GM12865 (cell line): ENCODE measurements at regions not wholly inside any gene's neighbourhood (a gene's known extent, or its start where the extent isn't known, plus 50 kb on each side); places are given as distances from the start of the nearest gene placed in this dataset.

Source experiments
- DNase-seq: peaks from one replicate; pipeline ENCODE4 v3.0.0; 2010; ENCODE audit warnings: low read depth
- H3K4me3 ChIP-seq: 2 replicates; pipeline ENCODE4 v1.5.1; 2011; ENCODE audit warnings: mild to moderate bottlenecking, low read depth, low read length, control low read depth
- CTCF ChIP-seq: IDR thresholded peaks from 2 replicates; pipeline ENCODE4 v1.5.1; 2011; ENCODE audit warnings: low read length, control low read depth, low read depth, inconsistent platforms; ENCODE audit not compliant: insufficient read depth; ENCODE audit errors: missing control alignments

DNA sequence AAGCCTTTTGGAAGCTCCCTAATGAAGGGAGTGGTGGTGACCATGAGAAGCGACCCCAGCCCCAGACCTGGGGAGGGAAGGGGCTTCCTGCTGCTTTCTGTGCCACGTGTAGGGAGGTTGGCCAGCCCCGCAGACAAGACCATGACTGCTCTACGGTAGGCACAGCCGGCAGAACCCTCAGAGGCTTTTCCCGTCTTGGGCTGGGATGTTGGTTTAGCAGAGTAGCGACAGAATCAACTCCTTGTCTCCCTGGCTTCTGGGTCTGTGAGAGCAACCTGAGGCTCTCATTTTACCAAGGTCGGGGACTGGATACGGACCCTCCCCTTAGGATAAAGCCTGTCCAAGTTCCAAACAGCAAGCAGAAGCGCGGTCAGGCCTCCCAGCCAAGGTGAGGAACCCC, 123.3 kb downstream of the AXIN2 start:
- no peak overlapping the region for H3K4me3 ChIP-seq
- TF ChIP-seq CTCF, result no peak
- DNase-seq, result no peak

- H3K4me3 ChIP-seq, result no peak overlapping the region
These were observed 124.6 kb downstream of the AXIN2 start for GRCh38 chr17:65436871-65437270.

DNA sequence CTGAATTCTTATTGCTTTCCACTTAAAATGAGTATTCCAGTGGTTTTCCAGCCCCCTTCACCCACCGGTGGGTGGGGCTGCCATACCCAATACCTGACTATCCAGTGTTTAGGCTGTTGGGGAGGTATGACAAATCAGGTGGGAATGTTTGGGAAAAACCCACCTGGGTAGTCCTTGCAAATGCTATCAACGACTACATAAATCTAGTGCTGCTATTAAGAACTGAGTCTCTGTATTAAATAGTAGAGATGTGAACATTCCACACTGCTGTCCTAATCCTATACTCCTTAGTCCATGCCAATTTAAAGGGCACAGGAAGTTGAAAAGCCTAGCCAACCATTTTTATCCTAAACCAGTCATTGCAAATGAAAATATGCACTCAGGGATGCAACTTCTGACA, 126.6 kb downstream of the AXIN2 start:
- H3K4me3 ChIP-seq, result no peak overlapping the region
- DNase-seq, result no peak
- TF ChIP-seq CTCF, result no peak

More at GRCh38 chr17:65436871-65437270, 124.6 kb downstream of the AXIN2 start:
- TF ChIP-seq CTCF, result no peak
- no peak for DNase-seq

- no peak for DNase-seq
- no peak overlapping the region for H3K4me3 ChIP-seq
- no peak for TF ChIP-seq CTCF
These were observed 127.2 kb downstream of the AXIN2 start for GRCh38 chr17:65434251-65434650.

DNA sequence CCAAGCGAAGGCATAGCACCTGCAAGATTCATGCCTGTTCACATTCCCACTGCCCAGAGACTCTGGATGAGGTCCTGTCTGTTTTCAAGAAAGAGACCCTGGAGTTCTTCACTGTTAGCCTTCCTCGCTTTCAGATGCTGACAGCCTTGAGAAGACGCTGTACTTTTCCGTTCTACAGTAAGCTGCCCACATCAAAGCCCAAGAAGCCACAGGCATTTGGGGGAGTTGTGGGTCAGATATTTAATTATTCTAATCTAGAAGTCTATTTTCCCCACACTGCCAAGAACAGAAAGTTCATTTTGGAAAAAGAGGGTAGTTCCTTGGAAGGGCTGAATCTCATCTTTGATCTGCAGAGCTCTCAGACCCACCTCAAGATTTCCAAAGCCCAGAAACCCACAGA, 127.9 kb downstream of the AXIN2 start:
- DNase-seq, result no peak
- TF ChIP-seq CTCF, result no peak
- no peak overlapping the region for H3K4me3 ChIP-seq

DNA sequence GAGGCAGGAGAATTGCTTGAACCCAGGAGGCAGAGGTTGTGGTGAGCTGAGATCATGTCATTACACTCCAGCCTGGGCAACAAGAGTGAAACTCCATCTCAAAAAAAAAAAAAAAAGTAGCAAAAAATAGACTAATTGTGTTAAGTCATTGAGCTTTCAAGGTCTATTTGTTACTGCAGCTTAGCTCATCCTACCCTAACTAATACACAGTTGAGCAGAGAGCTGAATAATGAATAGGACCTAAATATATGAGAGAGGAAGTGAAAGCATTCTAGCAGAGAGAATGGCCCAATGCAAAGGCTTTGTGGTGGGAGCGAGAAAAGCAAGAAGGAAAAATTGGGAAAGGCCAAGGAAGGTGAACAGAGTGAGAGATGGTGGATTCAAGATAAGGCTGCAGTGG, 128.3 kb downstream of the AXIN2 start:
- no peak for DNase-seq
- no peak for TF ChIP-seq CTCF
- no peak overlapping the region for H3K4me3 ChIP-seq

- TF ChIP-seq CTCF, result no peak
- no peak for DNase-seq
- no peak overlapping the region for H3K4me3 ChIP-seq
These were observed 130.3 kb downstream of the AXIN2 start for GRCh38 chr17:65431116-65431515.
